Heart left ventricle (tissue), 16 donors: ENCODE measurements at regions not wholly inside any gene's neighbourhood (a gene's known extent, or its start where the extent isn't known, plus 50 kb on each side); places are given as distances from the start of the nearest gene placed in this dataset.

Experiments
- ATAC-seq, 4 donors: fragments of 200-7000 bp; cut with Tn5 transposase; one replicate each; pipeline ENCODE4 v1.9.1; 2020 to 2022; ENCODE audit warnings: moderate library complexity in 4 of 4, mild to moderate bottlenecking in 3 of 4, moderate number of reproducible peaks in 1 of 4
- DNase-seq, 5 donors: peaks; one replicate each; pipeline ENCODE4 v3.0.0-alpha.2; 2020
- H3K27ac ChIP-seq, 12 donors: fragments of 200-600 bp; sonication (generic) in 4 of 12; one replicate each; pipeline versions ENCODE4 v1.5.0 to v1.8.0; 2016 to 2022; ENCODE audit warnings: mild to moderate bottlenecking in 2 of 12
- H3K27me3 ChIP-seq, 9 donors: fragments of 200-600 bp; sonication (generic) in 2 of 9; one replicate each; pipeline versions ENCODE4 v1.5.1 to v1.8.0; 2016 to 2022; ENCODE audit warnings: mild to moderate bottlenecking in 3 of 9
- H3K36me3 ChIP-seq, 9 donors: fragments of 200-600 bp; sonication (generic) in 2 of 9; one replicate each; pipeline versions ENCODE4 v1.5.0 to v1.8.0; 2018 to 2022; ENCODE audit warnings: mild to moderate bottlenecking in 2 of 9
- H3K4me1 ChIP-seq, 12 donors: fragments of 200-600 bp; sonication (generic) in 4 of 12; one replicate each; pipeline versions ENCODE4 v1.5.0 to v1.8.0; 2016 to 2022; ENCODE audit warnings: mild to moderate bottlenecking in 3 of 12
- H3K4me3 ChIP-seq, 12 donors: fragments of 200-600 bp; sonication (generic) in 4 of 12; one replicate each; pipeline versions ENCODE4 v1.5.0 to v1.8.0; 2017 to 2022; ENCODE audit warnings: mild to moderate bottlenecking in 9 of 12, moderate library complexity in 4 of 12
- H3K9me3 ChIP-seq, 12 donors: fragments of 200-600 bp; sonication (generic) in 4 of 12; one replicate each; pipeline versions ENCODE4 v1.5.0 to v1.8.0; 2016 to 2022; ENCODE audit warnings: mild to moderate bottlenecking in 1 of 12
- POLR2A ChIP-seq, 2 donors: fragments of 450-650 bp; IDR thresholded peaks; one replicate each; pipeline ENCODE4 v1.6.1; 2017; ENCODE audit warnings: antibody characterized with exemption in 2 of 2, mild to moderate bottlenecking in 2 of 2, moderate library complexity in 2 of 2
- WGBS, 4 donors: extraction: QIAGEN DNeasy Blood & Tissue Kit in 2 of 4; methylation state at CpG; one replicate each; pipeline versions ENCODE4 v1.1.5 to v1.1.7; 2013 to 2018; 5-methylcytosine and 5-hydroxymethylcytosine counted together
- intact Hi-C, 10 donors: fragments of 100-400 bp; cut with DNase I; formaldehyde crosslinking; loops; one replicate each; pipeline versions ENCODE4 v1.11.1 to v1.14.2; 2022
- TF ChIP-seq, protein P1 (sequence below), 12 donors: fragments of 200-600 bp; sonication (generic) in 4 of 12; IDR thresholded peaks; one replicate each; pipeline versions ENCODE4 v1.5.0 to v1.8.0; 2018 to 2022; ENCODE audit warnings: antibody characterized with exemption in 12 of 12, mild to moderate bottlenecking in 5 of 12
- donor health status: ischemic (EF 13 %, LVEDD 7.1; RV severe dilation, severe dysfunction).
- donor health status: healthy with polysubstance abuse.
- donor health status: DM: no; HTN: yes; CAD: no.
- donor health status: DM: no; HTN: no; CAD: no.
- donor health status: ischemic (EF 25% LVEDD 6.9; RV normal size, moderate dysfunction).
- donor health status: ischemic (EF 25% LVEDD 5.7; RV mildly dilated, moderate dysfunction).
- donor health status: healthy.
- donor health status: DM: yes; HTN: yes; CAD: no.
- donor health status: ischemic (EF 35%, LVEDD 5.7; RV mildly dilated, moderate dysfunction).
- donor health status: nonischemic (EF 11% LVEDD 7.7; RV severe dilation, severe dysfunction).
- donor health status: DM: yes; HTN: yes; CAD: no.
- donor health status: PGD.
- donor health status: ischemic (EF 29% LVEDD 5.4; RV normal size, mild dysfunction).
- donor health status: nonischemic (EF 23%, LVEDD 6.1; RV moderate dilation, normal function).

DNA sequence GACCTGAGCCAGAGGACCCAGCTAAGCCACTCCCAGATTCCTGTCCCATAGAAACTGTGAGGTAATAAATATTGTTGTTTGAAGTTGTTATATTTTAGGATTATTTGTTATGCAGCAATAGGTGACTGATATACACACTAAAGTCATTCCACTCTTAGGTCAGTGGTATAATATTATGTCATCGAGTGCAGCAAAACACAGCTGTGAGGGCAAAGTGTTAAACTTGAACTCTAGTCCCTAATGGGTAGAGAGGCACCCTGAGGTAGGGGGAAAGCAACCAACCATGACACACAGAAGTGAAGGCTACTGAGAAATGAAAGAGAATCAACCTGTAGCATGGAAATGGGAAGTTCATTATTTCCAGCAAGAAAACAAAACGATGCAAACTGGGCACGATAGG lies 66.6 kb downstream of the ATXN3L start:
- H3K27me3 ChIP-seq: peaks cover 0 to 4% (median 0%) of the 10 kb centered on the region in 9 donors
- TF ChIP-seq, protein P1, sequence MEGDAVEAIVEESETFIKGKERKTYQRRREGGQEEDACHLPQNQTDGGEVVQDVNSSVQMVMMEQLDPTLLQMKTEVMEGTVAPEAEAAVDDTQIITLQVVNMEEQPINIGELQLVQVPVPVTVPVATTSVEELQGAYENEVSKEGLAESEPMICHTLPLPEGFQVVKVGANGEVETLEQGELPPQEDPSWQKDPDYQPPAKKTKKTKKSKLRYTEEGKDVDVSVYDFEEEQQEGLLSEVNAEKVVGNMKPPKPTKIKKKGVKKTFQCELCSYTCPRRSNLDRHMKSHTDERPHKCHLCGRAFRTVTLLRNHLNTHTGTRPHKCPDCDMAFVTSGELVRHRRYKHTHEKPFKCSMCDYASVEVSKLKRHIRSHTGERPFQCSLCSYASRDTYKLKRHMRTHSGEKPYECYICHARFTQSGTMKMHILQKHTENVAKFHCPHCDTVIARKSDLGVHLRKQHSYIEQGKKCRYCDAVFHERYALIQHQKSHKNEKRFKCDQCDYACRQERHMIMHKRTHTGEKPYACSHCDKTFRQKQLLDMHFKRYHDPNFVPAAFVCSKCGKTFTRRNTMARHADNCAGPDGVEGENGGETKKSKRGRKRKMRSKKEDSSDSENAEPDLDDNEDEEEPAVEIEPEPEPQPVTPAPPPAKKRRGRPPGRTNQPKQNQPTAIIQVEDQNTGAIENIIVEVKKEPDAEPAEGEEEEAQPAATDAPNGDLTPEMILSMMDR (IDR thresholded peaks at IDR 0.05): no peak
- TF ChIP-seq POLR2A (IDR thresholded peaks at IDR 0.05): no peak
- no peak overlapping the region for H3K4me3 ChIP-seq
- H3K36me3 ChIP-seq: no peaks in the 10 kb centered on the region
- DNase-seq (no peak), ATAC-seq (no peak)
- peak overlapping the region in 3 of 12 donors; percentile 3 to 82 (median 57) for H3K27ac ChIP-seq
- peaks cover 0 to 18% (median 0%) of the 10 kb centered on the region in 12 donors for H3K4me1 ChIP-seq
- intact Hi-C loops: loop anchor here in 3 of 10 donors (5.0 to 10.0 kb wide), 2 partner anchors 232 to 234 kb away; no protein-coding TSS in a partner anchor
- H3K9me3 ChIP-seq: peaks cover 0 to 7% (median 0%) of the 10 kb centered on the region in 12 donors
- WGBS, 4 donors: 66 to 93% (median 82%) methylated on average over 3 of the region's 3 CpGs

DNA sequence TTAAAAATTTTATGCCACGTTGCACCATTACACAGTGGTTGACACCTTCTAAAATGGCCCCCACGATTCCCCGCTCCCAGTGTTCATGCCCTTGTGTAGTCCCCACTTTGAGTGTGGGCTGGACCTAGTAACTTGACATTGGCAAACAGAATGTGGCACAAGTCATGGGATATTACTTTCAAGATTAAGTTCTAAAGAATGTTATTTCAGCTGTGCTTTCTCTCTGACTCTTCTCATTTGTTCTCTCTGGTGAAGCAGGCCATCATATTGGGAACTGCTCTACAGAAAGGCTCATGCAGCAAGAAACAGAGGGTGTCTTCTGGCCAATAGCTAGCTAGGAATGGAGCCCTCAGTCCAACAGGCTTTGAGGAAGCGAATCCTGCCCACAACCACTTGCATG lies 67.1 kb downstream of the ATXN3L start:
- H3K27ac ChIP-seq: peak overlapping the region in 6 of 12 donors; percentile 33 to 83 (median 70)
- ATAC-seq (peak in 1 of 4 donors; percentile 12), DNase-seq (no peak)
- H3K4me3 ChIP-seq: no peak overlapping the region
- TF ChIP-seq POLR2A (IDR thresholded peaks at IDR 0.05): no peak
- TF ChIP-seq, protein P1 (IDR thresholded peaks at IDR 0.05): no peak
- peaks cover 0 to 4% (median 0%) of the 10 kb centered on the region in 9 donors for H3K27me3 ChIP-seq
- 88 to 94% (median 90%) methylated on average over 4 of the region's 4 CpGs for WGBS, 4 donors
- H3K36me3 ChIP-seq: no peaks in the 10 kb centered on the region
- H3K4me1 ChIP-seq: peaks cover 0 to 18% (median 0%) of the 10 kb centered on the region in 12 donors
- intact Hi-C loops: loop anchor here in 3 of 10 donors (5.0 to 10.0 kb wide), 2 partner anchors 232 to 235 kb away; no protein-coding TSS in a partner anchor
- peaks cover 0 to 7% (median 0%) of the 10 kb centered on the region in 12 donors for H3K9me3 ChIP-seq

DNA sequence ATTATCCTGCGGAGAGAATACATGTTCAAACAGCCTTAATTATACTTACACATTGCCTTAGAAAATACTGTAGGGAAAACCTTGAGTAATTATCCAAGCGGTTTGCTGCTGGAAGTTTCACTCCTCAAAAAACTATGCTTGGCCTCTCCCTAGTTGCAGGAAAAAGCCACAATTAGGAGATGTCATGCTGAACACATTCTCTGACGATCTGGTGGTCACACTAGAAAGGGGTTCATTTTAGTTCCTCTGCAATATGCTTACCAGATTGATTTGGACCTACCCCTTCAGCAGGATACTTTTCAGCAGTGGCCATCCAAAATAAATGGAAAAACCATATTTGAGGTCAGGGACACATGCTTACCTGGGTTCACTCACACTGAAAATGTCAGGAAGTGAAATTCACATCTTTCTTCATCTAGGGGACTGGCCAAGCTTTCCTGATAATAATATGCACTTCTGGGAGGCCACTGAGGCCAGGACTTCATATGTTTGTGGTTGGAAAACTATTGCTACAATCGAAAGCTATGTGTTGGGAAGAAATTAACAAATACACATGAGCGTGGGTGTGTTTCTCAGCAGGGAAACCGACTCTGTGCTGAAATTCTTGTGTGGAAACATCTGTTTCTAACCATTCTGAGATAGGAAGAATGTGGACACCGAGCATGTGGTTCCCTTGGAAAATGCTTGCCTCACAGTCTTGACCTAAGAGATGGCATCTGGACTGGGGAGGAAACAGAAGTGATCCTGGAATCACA lies 68.8 kb downstream of the ATXN3L start:
- no peak for TF ChIP-seq POLR2A (IDR thresholded peaks at IDR 0.05)
- TF ChIP-seq, protein P1 (IDR thresholded peaks at IDR 0.05): no peak
- H3K36me3 ChIP-seq: no peaks in the 10 kb centered on the region
- peaks cover 0 to 4% (median 0%) of the 10 kb centered on the region in 9 donors for H3K27me3 ChIP-seq
- peaks cover 0 to 7% (median 0%) of the 10 kb centered on the region in 12 donors for H3K9me3 ChIP-seq
- intact Hi-C loops: loop anchor here in 3 of 10 donors (5.0 to 10.0 kb wide), 2 partner anchors 234 to 236 kb away; no protein-coding TSS in a partner anchor
- H3K4me1 ChIP-seq: peaks cover 0 to 13% (median 0%) of the 10 kb centered on the region in 12 donors
- DNase-seq: peak in 3 of 5 donors; percentile 33 to 39 (median 33)
- WGBS, 4 donors: 51 to 74% (median 56%) methylated on average over 7 of the region's 7 CpGs
- H3K27ac ChIP-seq: peak overlapping the region in 11 of 12 donors; percentile 33 to 82 (median 61)
- ATAC-seq: peak; percentile 72 to 94 (median 86)
- peak overlapping the region in 3 of 12 donors; percentile 10 to 36 (median 28) for H3K4me3 ChIP-seq

DNA sequence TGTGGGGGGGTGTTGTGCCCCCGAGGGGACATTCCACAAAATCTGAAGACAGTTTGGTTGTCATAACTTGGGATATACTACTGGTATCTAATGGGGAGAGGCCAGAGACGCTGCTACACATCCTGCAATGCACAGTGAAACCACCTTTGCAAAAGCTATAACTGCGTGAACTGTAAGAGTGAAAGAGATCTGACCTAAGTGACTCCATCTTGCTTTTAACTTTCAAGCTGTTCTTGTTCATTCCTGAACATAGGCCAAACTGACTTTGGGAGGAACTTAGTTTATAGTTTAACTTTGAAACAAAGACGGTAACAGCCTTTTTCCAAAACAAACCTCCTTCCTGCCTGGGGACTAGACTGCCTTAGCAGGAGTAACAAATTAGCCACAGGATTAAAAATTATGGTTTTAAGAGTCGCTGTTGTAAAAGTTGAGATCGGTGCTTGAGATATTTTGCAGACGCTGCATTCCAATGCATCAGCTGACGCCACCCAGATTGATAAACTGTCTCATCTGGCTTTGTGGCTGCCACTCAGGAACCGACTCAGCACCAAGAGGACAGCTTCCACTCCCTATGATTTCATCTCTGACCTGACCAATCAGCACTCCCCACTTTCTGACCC lies 70.9 kb downstream of the ATXN3L start:
- peak overlapping the region in 1 of 12 donors; percentile 2 for H3K4me3 ChIP-seq
- 49 to 58% (median 57%) methylated on average over 9 of the region's 9 CpGs for WGBS, 4 donors
- no peak for TF ChIP-seq POLR2A (IDR thresholded peaks at IDR 0.05)
- TF ChIP-seq, protein P1 (IDR thresholded peaks at IDR 0.05): no peak
- peaks cover 0 to 8% (median 0%) of the 10 kb centered on the region in 9 donors for H3K27me3 ChIP-seq
- ATAC-seq (no peak), DNase-seq (no peak)
- H3K4me1 ChIP-seq: peaks cover 0 to 13% (median 0%) of the 10 kb centered on the region in 12 donors
- no peaks in the 10 kb centered on the region for H3K36me3 ChIP-seq
- peaks cover 0 to 7% (median 0%) of the 10 kb centered on the region in 12 donors for H3K9me3 ChIP-seq
- intact Hi-C loops: no loop called here
- peak overlapping the region in 7 of 12 donors; percentile 2 to 82 (median 71) for H3K27ac ChIP-seq
